HG02884 (cell line): ENCODE measurements at regions not wholly inside any gene's neighbourhood (a gene's known extent, or its start where the extent isn't known, plus 50 kb on each side); places are given as distances from the start of the nearest gene placed in this dataset.

ENCODE experiments used
- ATAC-seq: cut with Tn5 transposase; IDR thresholded peaks from one replicate; pipeline ENCODE4 v1.9.1; 2021; ENCODE audit warnings: mild to moderate bottlenecking, moderate library complexity; ENCODE audit not compliant: unreplicated experiment

GRCh38 chr22:25365491-25366261 lies 146.2 kb downstream of the CRYBB2 start:
- no peak for ATAC-seq

GRCh38 chr22:25366408-25366807 lies 147.0 kb downstream of the CRYBB2 start:
- no peak for ATAC-seq

GRCh38 chr22:25366876-25367466 lies 147.5 kb downstream of the CRYBB2 start:
- ATAC-seq: no peak

GRCh38 chr22:25367756-25368155 lies 148.3 kb downstream of the CRYBB2 start:
- ATAC-seq: no peak

GRCh38 chr22:25368271-25368670 lies 148.8 kb downstream of the CRYBB2 start:
- ATAC-seq: no peak

GRCh38 chr22:25369041-25369440 lies 149.6 kb downstream of the CRYBB2 start:
- ATAC-seq: no peak

GRCh38 chr22:25370322-25370721 lies 150.9 kb downstream of the CRYBB2 start:
- ATAC-seq: no peak

- no peak for ATAC-seq
Measured at GRCh38 chr22:25372000-25372595, 152.7 kb downstream of the CRYBB2 start.

GRCh38 chr22:25373961-25374360 lies 154.5 kb downstream of the CRYBB2 start:
- no peak for ATAC-seq

GRCh38 chr22:25374869-25375268 lies 155.4 kb downstream of the CRYBB2 start:
- ATAC-seq: no peak

GRCh38 chr22:25375683-25376082 lies 156.2 kb downstream of the CRYBB2 start:
- no peak for ATAC-seq

- no peak for ATAC-seq
Measured at GRCh38 chr22:25377699-25378098, 158.3 kb downstream of the CRYBB2 start.

GRCh38 chr22:25380122-25380747 lies 160.8 kb downstream of the CRYBB2 start:
- no peak for ATAC-seq

GRCh38 chr22:25382762-25383161 lies 163.3 kb downstream of the CRYBB2 start:
- no peak for ATAC-seq

GRCh38 chr22:25383278-25383820 lies 163.9 kb downstream of the CRYBB2 start:
- no peak for ATAC-seq

GRCh38 chr22:25383892-25384291 lies 164.5 kb downstream of the CRYBB2 start:
- no peak for ATAC-seq

GRCh38 chr22:25386538-25386884 lies 167.1 kb downstream of the CRYBB2 start:
- ATAC-seq: no peak

GRCh38 chr22:25388415-25388814 lies 169.0 kb downstream of the CRYBB2 start:
- no peak for ATAC-seq

GRCh38 chr22:25388866-25389540 lies 169.6 kb downstream of the CRYBB2 start:
- no peak for ATAC-seq

GRCh38 chr22:25389541-25389919 lies 170.1 kb downstream of the CRYBB2 start:
- no peak for ATAC-seq
